ENCODE measurements at regions not wholly inside any gene's neighbourhood (a gene's known extent, or its start where the extent isn't known, plus 50 kb on each side); places are given as distances from the start of the nearest gene placed in this dataset.

GRCh38 chr12:87383680-87384079 lies 645.5 kb downstream of the C12orf50 start:
- H2AFZ ChIP-seq: no peak overlapping the region
- no peak for TF ChIP-seq EZH2 (IDR thresholded peaks at IDR 0.05; ENCODE audit: insufficient read depth, poor library complexity, severe bottlenecking)
- H3F3A ChIP-seq (ENCODE audit: insufficient read depth): no peaks in the 10 kb centered on the region
- in situ Hi-C loops (cut with MboI): no loop called here
- H3K4me2 ChIP-seq (ENCODE audit: unreplicated experiment): no peak overlapping the region
- no peaks in the 10 kb centered on the region for H3K36me3 ChIP-seq (ENCODE audit: low read depth)
- DNase-seq: no peak
- H3K9ac ChIP-seq: no peak overlapping the region
- H3K79me2 ChIP-seq (ENCODE audit: insufficient read depth): no peaks in the 10 kb centered on the region
- no peak overlapping the region for H3K4me3 ChIP-seq
- H3K4me1 ChIP-seq (ENCODE audit: insufficient read depth): no peaks in the 10 kb centered on the region
- H3K27me3 ChIP-seq (replicated peaks; ENCODE audit: insufficient read depth): no peaks in the 10 kb centered on the region
- no peaks in the 10 kb centered on the region for H3K9me3 ChIP-seq (ENCODE audit: low read depth)
- H3K9me2 ChIP-seq (ENCODE audit: insufficient read depth): no peaks in the 10 kb centered on the region
- no peak overlapping the region for H3K27ac ChIP-seq
- no peaks in the 10 kb centered on the region; the same call in 1 of the 2 replicates for H4K20me1 ChIP-seq (ENCODE audit: insufficient read depth)

DNA sequence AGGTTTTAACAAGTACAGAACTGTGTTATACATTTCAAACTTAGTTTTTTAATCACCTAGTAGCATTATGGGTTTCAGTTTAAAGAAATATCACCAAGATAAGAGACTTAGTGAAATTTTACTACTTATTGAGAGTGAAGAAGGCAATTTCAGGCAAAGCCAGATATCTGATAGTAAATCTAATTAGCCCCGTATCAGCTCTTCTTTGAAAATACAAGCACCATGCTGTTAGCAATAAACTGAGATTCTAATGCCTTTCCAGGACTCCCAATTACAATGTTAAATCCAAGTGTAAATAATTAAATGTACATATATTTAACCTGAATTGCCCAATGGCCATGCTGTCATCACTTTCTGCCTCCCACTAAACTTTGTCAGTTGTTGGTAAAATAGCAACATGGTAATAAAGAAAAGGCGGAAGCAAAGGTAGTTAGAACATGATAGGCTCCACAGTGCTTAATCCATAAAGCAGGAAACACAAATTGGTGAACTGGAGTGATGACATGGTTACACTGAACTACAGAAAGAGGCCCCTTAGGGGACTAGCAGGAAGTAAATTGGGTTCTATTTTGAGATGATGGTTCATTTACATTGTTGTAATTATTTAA lies 646.1 kb downstream of the C12orf50 start:
- Histone ChIP-seq H3F3A (ENCODE audit: insufficient read depth) (no peaks in the 10 kb centered on the region), H3K4me3 (no peak overlapping the region), H3K9ac (no peak overlapping the region), H3K27me3 (replicated peaks; ENCODE audit: insufficient read depth) (no peaks in the 10 kb centered on the region), H2AFZ (no peak overlapping the region), H3K9me2 (ENCODE audit: insufficient read depth) (no peaks in the 10 kb centered on the region), H3K4me1 (ENCODE audit: insufficient read depth) (no peaks in the 10 kb centered on the region), H3K9me3 (ENCODE audit: low read depth) (no peaks in the 10 kb centered on the region), H3K4me2 (ENCODE audit: unreplicated experiment) (no peak overlapping the region), H3K27ac (no peak overlapping the region), H4K20me1 (ENCODE audit: insufficient read depth) (no peaks in the 10 kb centered on the region; the same call in 1 of the 2 replicates), H3K36me3 (ENCODE audit: low read depth) (no peaks in the 10 kb centered on the region), H3K79me2 (ENCODE audit: insufficient read depth) (no peaks in the 10 kb centered on the region)
- 23 to 25% methylated on average over 2 of the region's 2 CpGs for WGBS, 2 experiments (ENCODE audit: low coverage in 1 of 2, low lambda C conversion rate in 2 of 2, missing lambda C conversion rate in 2 of 2)
- TF ChIP-seq EZH2 (IDR thresholded peaks at IDR 0.05; ENCODE audit: insufficient read depth, poor library complexity, severe bottlenecking) (no peak), EZH2phosphoT487 (IDR thresholded peaks at IDR 0.05; ENCODE audit: insufficient read depth, low read depth) (no peak)
- DNase-seq: no peak
- in situ Hi-C loops (cut with MboI): no loop called here

DNA sequence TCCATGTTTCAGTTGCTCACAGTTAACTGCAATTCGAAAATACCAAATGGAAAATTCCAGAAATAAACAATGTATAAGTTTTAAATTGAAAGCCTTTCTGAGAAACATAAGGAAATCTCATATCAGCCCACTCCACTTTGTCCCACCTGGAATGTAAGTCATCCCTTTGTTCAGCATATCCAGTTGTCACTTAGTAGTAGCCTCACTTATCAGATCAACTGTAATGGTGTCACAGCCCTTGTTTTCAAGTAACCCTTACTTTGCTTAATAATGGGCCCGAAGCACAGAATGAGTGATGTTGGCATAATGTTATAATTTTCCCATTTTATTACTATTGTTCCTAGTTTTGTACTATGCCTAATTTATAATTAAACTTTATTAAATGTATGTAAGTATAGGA lies 646.8 kb downstream of the C12orf50 start:
- Histone ChIP-seq H3K36me3 (ENCODE audit: low read depth) (no peaks in the 10 kb centered on the region), H4K20me1 (ENCODE audit: insufficient read depth) (no peaks in the 10 kb centered on the region; the same call in 1 of the 2 replicates), H3K4me2 (ENCODE audit: unreplicated experiment) (no peak overlapping the region), H3K4me3 (no peak overlapping the region), H3K4me1 (ENCODE audit: insufficient read depth) (no peaks in the 10 kb centered on the region), H3F3A (ENCODE audit: insufficient read depth) (no peaks in the 10 kb centered on the region), H3K27ac (no peak overlapping the region), H2AFZ (no peak overlapping the region), H3K27me3 (replicated peaks; ENCODE audit: insufficient read depth) (no peaks in the 10 kb centered on the region), H3K9me2 (ENCODE audit: insufficient read depth) (no peaks in the 10 kb centered on the region), H3K9ac (no peak overlapping the region), H3K79me2 (ENCODE audit: insufficient read depth) (no peaks in the 10 kb centered on the region), H3K9me3 (ENCODE audit: low read depth) (no peaks in the 10 kb centered on the region)
- in situ Hi-C loops (cut with MboI): no loop called here
- TF ChIP-seq EZH2phosphoT487 (IDR thresholded peaks at IDR 0.05; ENCODE audit: insufficient read depth, low read depth): no peak
- TF ChIP-seq EZH2 (IDR thresholded peaks at IDR 0.05; ENCODE audit: insufficient read depth, poor library complexity, severe bottlenecking): no peak
- DNase-seq: no peak
- 37 to 47% methylated on average over 2 of the region's 2 CpGs for WGBS, 2 experiments (ENCODE audit: low coverage in 1 of 2, low lambda C conversion rate in 2 of 2, missing lambda C conversion rate in 2 of 2)

DNA sequence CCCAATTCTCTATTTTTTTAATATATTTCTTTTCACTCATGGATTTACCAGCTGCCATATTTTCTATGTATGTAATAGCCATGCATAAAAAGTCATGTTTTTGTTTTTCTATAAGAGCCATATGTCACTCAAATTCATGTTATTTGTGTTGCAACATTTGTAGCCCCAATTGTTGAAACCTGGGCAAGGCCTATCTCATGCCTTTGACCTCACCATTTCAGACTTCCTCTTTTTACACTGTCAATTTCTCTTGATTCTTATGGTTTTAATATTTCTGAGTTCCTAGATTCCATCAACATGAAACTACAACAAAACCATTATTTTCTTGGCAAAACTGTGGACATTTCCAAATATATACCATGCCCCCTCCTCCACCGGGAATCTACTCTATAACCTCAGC lies 647.5 kb downstream of the C12orf50 start:
- Histone ChIP-seq H3F3A (ENCODE audit: insufficient read depth) (no peaks in the 10 kb centered on the region), H3K9ac (no peak overlapping the region), H3K27me3 (replicated peaks; ENCODE audit: insufficient read depth) (no peaks in the 10 kb centered on the region), H3K9me2 (ENCODE audit: insufficient read depth) (no peaks in the 10 kb centered on the region), H3K27ac (no peak overlapping the region), H3K4me3 (no peak overlapping the region), H3K4me1 (ENCODE audit: insufficient read depth) (no peaks in the 10 kb centered on the region), H3K36me3 (ENCODE audit: low read depth) (no peaks in the 10 kb centered on the region), H3K9me3 (ENCODE audit: low read depth) (no peaks in the 10 kb centered on the region), H3K4me2 (ENCODE audit: unreplicated experiment) (no peak overlapping the region), H3K79me2 (ENCODE audit: insufficient read depth) (no peaks in the 10 kb centered on the region), H4K20me1 (ENCODE audit: insufficient read depth) (no peaks in the 10 kb centered on the region; the same call in 1 of the 2 replicates), H2AFZ (no peak overlapping the region)
- in situ Hi-C loops (cut with MboI): no loop called here
- no peak for DNase-seq
- TF ChIP-seq EZH2 (IDR thresholded peaks at IDR 0.05; ENCODE audit: insufficient read depth, poor library complexity, severe bottlenecking) (no peak), EZH2phosphoT487 (IDR thresholded peaks at IDR 0.05; ENCODE audit: insufficient read depth, low read depth) (no peak)
- WGBS, 2 experiments (ENCODE audit: low coverage in 1 of 2, low lambda C conversion rate in 2 of 2, missing lambda C conversion rate in 2 of 2): 7 to 8% methylated on average over 1 of the region's 1 CpG

- Histone ChIP-seq H3K9ac (no peak overlapping the region), H3F3A (ENCODE audit: insufficient read depth) (no peaks in the 10 kb centered on the region), H3K4me2 (ENCODE audit: unreplicated experiment) (no peak overlapping the region), H3K9me3 (ENCODE audit: low read depth) (no peaks in the 10 kb centered on the region), H3K79me2 (ENCODE audit: insufficient read depth) (no peaks in the 10 kb centered on the region), H2AFZ (no peak overlapping the region), H3K9me2 (ENCODE audit: insufficient read depth) (no peaks in the 10 kb centered on the region), H3K36me3 (ENCODE audit: low read depth) (no peaks in the 10 kb centered on the region), H3K27ac (no peak overlapping the region), H4K20me1 (ENCODE audit: insufficient read depth) (no peaks in the 10 kb centered on the region), H3K4me1 (ENCODE audit: insufficient read depth) (no peaks in the 10 kb centered on the region), H3K27me3 (replicated peaks; ENCODE audit: insufficient read depth) (no peaks in the 10 kb centered on the region), H3K4me3 (no peak overlapping the region)
- 36 to 44% methylated on average over 2 of the region's 2 CpGs for WGBS, 2 experiments (ENCODE audit: low coverage in 1 of 2, low lambda C conversion rate in 2 of 2, missing lambda C conversion rate in 2 of 2)
- no peak for DNase-seq
- in situ Hi-C loops (cut with MboI): no loop called here
- TF ChIP-seq EZH2phosphoT487 (IDR thresholded peaks at IDR 0.05; ENCODE audit: insufficient read depth, low read depth): no peak
- no peak for TF ChIP-seq EZH2 (IDR thresholded peaks at IDR 0.05; ENCODE audit: insufficient read depth, poor library complexity, severe bottlenecking)
Measured at GRCh38 chr12:87378526-87378925, 650.7 kb downstream of the C12orf50 start.
